ENCODE measurements at regions not wholly inside any gene's neighbourhood (a gene's known extent, or its start where the extent isn't known, plus 50 kb on each side); places are given as distances from the start of the nearest gene placed in this dataset.

- no peaks in the 10 kb centered on the region for H3K4me1 ChIP-seq (replicated peaks in 1 of 2)
- H3K36me3 ChIP-seq (replicated peaks in 1 of 2), result no peaks in the 10 kb centered on the region
- H3K4me3 ChIP-seq, result no peak overlapping the region
- H3K27ac ChIP-seq, result no peak overlapping the region
- H3K9me3 ChIP-seq (replicated peaks in 1 of 3), result no peaks in the 10 kb centered on the region
- TF ChIP-seq POLR2A (IDR thresholded peaks at IDR 0.05), result no peak
- TF ChIP-seq, protein P1, sequence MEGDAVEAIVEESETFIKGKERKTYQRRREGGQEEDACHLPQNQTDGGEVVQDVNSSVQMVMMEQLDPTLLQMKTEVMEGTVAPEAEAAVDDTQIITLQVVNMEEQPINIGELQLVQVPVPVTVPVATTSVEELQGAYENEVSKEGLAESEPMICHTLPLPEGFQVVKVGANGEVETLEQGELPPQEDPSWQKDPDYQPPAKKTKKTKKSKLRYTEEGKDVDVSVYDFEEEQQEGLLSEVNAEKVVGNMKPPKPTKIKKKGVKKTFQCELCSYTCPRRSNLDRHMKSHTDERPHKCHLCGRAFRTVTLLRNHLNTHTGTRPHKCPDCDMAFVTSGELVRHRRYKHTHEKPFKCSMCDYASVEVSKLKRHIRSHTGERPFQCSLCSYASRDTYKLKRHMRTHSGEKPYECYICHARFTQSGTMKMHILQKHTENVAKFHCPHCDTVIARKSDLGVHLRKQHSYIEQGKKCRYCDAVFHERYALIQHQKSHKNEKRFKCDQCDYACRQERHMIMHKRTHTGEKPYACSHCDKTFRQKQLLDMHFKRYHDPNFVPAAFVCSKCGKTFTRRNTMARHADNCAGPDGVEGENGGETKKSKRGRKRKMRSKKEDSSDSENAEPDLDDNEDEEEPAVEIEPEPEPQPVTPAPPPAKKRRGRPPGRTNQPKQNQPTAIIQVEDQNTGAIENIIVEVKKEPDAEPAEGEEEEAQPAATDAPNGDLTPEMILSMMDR (IDR thresholded peaks at IDR 0.05), result no peak
- 70 to 75% (median 72%) methylated on average over 5 of the region's 5 CpGs for WGBS, 4 donors
- intact Hi-C loops (cut with DNase I), result no loop called here
- DNase-seq, result peak in 4 of 7 donors; percentile 36 to 67 (median 50)
- no peaks in the 10 kb centered on the region for H3K27me3 ChIP-seq
Measured at GRCh38 chr1:116314305-116314919, 58.6 kb upstream of the ATP1A1 start.

- Histone ChIP-seq H3K4me1 (replicated peaks in 1 of 2) (no peaks in the 10 kb centered on the region), H3K36me3 (replicated peaks in 1 of 2) (no peaks in the 10 kb centered on the region), H3K9me3 (replicated peaks in 1 of 3) (no peaks in the 10 kb centered on the region), H3K4me3 (no peak overlapping the region), H3K27me3 (no peaks in the 10 kb centered on the region), H3K27ac (no peak overlapping the region)
- intact Hi-C loops (cut with DNase I), result no loop called here
- peak in 3 of 7 donors; percentile 30 to 31 (median 30) for DNase-seq
- 34 to 55% (median 48%) methylated on average over 2 of the region's 2 CpGs for WGBS, 4 donors
- TF ChIP-seq POLR2A (IDR thresholded peaks at IDR 0.05), result no peak
- TF ChIP-seq, protein P1 (IDR thresholded peaks at IDR 0.05), result no peak
Measured at GRCh38 chr1:116316373-116316772, 56.7 kb upstream of the ATP1A1 start.

- Histone ChIP-seq H3K36me3 (replicated peaks in 1 of 2) (no peaks in the 10 kb centered on the region), H3K9me3 (replicated peaks in 1 of 3) (no peaks in the 10 kb centered on the region), H3K27ac (peak overlapping the region in 1 of 5 donors; percentile 41), H3K4me1 (replicated peaks in 1 of 2) (no peaks in the 10 kb centered on the region), H3K4me3 (no peak overlapping the region), H3K27me3 (no peaks in the 10 kb centered on the region)
- no peak for TF ChIP-seq POLR2A (IDR thresholded peaks at IDR 0.05)
- TF ChIP-seq, protein P1 (IDR thresholded peaks at IDR 0.05), result no peak
- peak; percentile 53 to 80 (median 64) for DNase-seq
- intact Hi-C loops (cut with DNase I), result no loop called here
- 38 to 53% (median 42%) methylated on average over 9 of the region's 9 CpGs for WGBS, 4 donors
Measured at GRCh38 chr1:116318897-116319296, 54.1 kb upstream of the ATP1A1 start.

DNA sequence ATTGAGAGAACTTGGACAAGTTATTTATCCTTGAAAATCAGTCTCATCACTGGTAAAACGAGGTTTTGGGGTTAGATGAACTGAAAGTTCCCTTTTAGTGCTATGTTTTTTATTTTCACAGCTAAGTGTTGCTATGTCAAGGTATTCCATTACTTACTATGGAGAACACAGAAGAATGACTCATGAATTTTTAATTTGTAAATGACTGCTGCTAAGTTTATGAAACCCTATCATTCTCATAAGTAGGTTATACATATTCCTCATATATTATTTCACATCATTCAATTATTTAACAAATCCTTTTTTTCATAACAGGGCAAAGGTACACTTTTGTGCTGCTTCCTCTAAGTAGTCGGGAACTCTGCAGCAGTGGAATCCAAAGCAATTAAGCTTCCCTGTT lies 52.2 kb upstream of the ATP1A1 start:
- WGBS, 4 donors, result 53 to 63% (median 54%) methylated on average over 2 of the region's 2 CpGs
- Histone ChIP-seq H3K4me1 (replicated peaks in 1 of 2) (no peaks in the 10 kb centered on the region), H3K27me3 (no peaks in the 10 kb centered on the region), H3K36me3 (replicated peaks in 1 of 2) (no peaks in the 10 kb centered on the region), H3K4me3 (no peak overlapping the region), H3K9me3 (replicated peaks in 1 of 3) (no peaks in the 10 kb centered on the region), H3K27ac (no peak overlapping the region)
- no peak for TF ChIP-seq POLR2A (IDR thresholded peaks at IDR 0.05)
- TF ChIP-seq, protein P1 (IDR thresholded peaks at IDR 0.05), result no peak
- intact Hi-C loops (cut with DNase I), result no loop called here
- DNase-seq, result no peak
